Endothelial cell of umbilical vein (primary cell): ENCODE measurements at regions not wholly inside any gene's neighbourhood (a gene's known extent, or its start where the extent isn't known, plus 50 kb on each side); places are given as distances from the start of the nearest gene placed in this dataset.

Experiments
- JUN ChIP-seq: IDR thresholded peaks from 2 replicates; pipeline ENCODE4 v1.6.1; 2011; ENCODE audit warnings: borderline replicate concordance, low read depth; ENCODE audit not compliant: insufficient read length, insufficient read depth
- POLR2A ChIP-seq: IDR thresholded peaks from 2 replicates; pipeline ENCODE4 v1.6.1; 2012; ENCODE audit warnings: low read depth, mild to moderate bottlenecking, control low read depth, low read length

- TF ChIP-seq POLR2A (no peak), JUN (no peak)
Measured at GRCh38 chr10:44020322-44021111, 364.4 kb downstream of the CXCL12 start.
